DLD1 (cell line): ENCODE measurements at regions not wholly inside any gene's neighbourhood (a gene's known extent, or its start where the extent isn't known, plus 50 kb on each side); places are given as distances from the start of the nearest gene placed in this dataset.
"Not testable (repeated sequence)": the region's sequence is repeated elsewhere in the genome, so short reads cannot be mapped to it uniquely, and the experiment has no call there.

ENCODE experiments used
- in situ Hi-C: cut with HindIII; loops from 2 replicates; pipeline ENCODE4 v1.10.0; 2017; ENCODE audit warnings: low sequenced_read_pairs

GRCh38 chr3:13141183-13141582 is 68.0 kb upstream of the IQSEC1 start:
- in situ Hi-C loops: no loop called here

GRCh38 chr3:13140596-13140995 is 67.4 kb upstream of the IQSEC1 start:
- in situ Hi-C loops: no loop called here

- in situ Hi-C loops: no loop called here
These were observed 66.3 kb upstream of the IQSEC1 start for GRCh38 chr3:13139471-13140065.

GRCh38 chr3:13138833-13139145 is 65.6 kb upstream of the IQSEC1 start:
- in situ Hi-C loops: no loop called here

GRCh38 chr3:13137941-13138832 is 65.0 kb upstream of the IQSEC1 start:
- in situ Hi-C loops: no loop called here

- in situ Hi-C loops: not testable (repeated sequence)
These were observed 63.6 kb upstream of the IQSEC1 start for GRCh38 chr3:13136848-13137247.

GRCh38 chr3:13136426-13136825 is 63.2 kb upstream of the IQSEC1 start:
- in situ Hi-C loops: no loop called here

GRCh38 chr3:13135811-13136321 is 62.6 kb upstream of the IQSEC1 start:
- in situ Hi-C loops: no loop called here

- in situ Hi-C loops: no loop called here
These were observed 62.1 kb upstream of the IQSEC1 start for GRCh38 chr3:13135251-13135810.

GRCh38 chr3:13134879-13135206 is 61.6 kb upstream of the IQSEC1 start:
- in situ Hi-C loops: no loop called here

- in situ Hi-C loops: no loop called here
These were observed 61.1 kb upstream of the IQSEC1 start for GRCh38 chr3:13134166-13134878.

- in situ Hi-C loops: no loop called here
These were observed 60.3 kb upstream of the IQSEC1 start for GRCh38 chr3:13133471-13133981.

GRCh38 chr3:13132731-13133410 is 59.6 kb upstream of the IQSEC1 start:
- in situ Hi-C loops: no loop called here

GRCh38 chr3:13132281-13132680 is 59.1 kb upstream of the IQSEC1 start:
- in situ Hi-C loops: no loop called here

- in situ Hi-C loops: no loop called here
These were observed 57.4 kb upstream of the IQSEC1 start for GRCh38 chr3:13130464-13131193.

- in situ Hi-C loops: no loop called here
These were observed 52.1 kb upstream of the IQSEC1 start for GRCh38 chr3:13125092-13126015.

GRCh38 chr3:13124631-13125030 is 51.4 kb upstream of the IQSEC1 start:
- in situ Hi-C loops: no loop called here

GRCh38 chr3:13123765-13124164 is 50.5 kb upstream of the IQSEC1 start:
- in situ Hi-C loops: no loop called here
